Gastrocnemius medialis (tissue), 4 donors: ENCODE measurements at regions not wholly inside any gene's neighbourhood (a gene's known extent, or its start where the extent isn't known, plus 50 kb on each side); places are given as distances from the start of the nearest gene placed in this dataset.

Source experiments
- ATAC-seq, 2 donors: fragments of 150-250 bp; one replicate each; pipeline ENCODE4 v1.9.1; 2016
- DNase-seq, 2 donors: peaks; one replicate each; pipeline ENCODE4 v3.0.0-alpha.2; 2019
- H3K27ac ChIP-seq, 4 donors: fragments of 200-600 bp; sonication (generic); 1 replicate in 1 of 4; 2 replicates in 3 of 4; pipeline ENCODE4 v1.5.1; 2016 to 2018; ENCODE audit warnings: mild to moderate bottlenecking in 2 of 4, moderate library complexity in 1 of 4
- H3K27me3 ChIP-seq, 3 donors: fragments of 200-600 bp; sonication (generic) in 2 of 3; 1 replicate in 1 of 3; 2 replicates in 2 of 3; pipeline versions ENCODE4 v1.5.1 to v1.6.0; 2016 to 2019; ENCODE audit warnings: mild to moderate bottlenecking in 1 of 3, moderate library complexity in 1 of 3
- H3K36me3 ChIP-seq, 2 donors: fragments of 200-600 bp; sonication (generic) in 1 of 2; one replicate each; pipeline ENCODE4 v1.5.1; 2017 to 2018
- H3K4me1 ChIP-seq, 2 donors: fragments of 200-600 bp; sonication (generic) in 1 of 2; one replicate each; pipeline ENCODE4 v1.5.1; 2016 to 2017; ENCODE audit warnings: mild to moderate bottlenecking in 2 of 2
- H3K4me3 ChIP-seq, 4 donors: fragments of 200-600 bp; sonication (generic) in 3 of 4; 1 replicate in 1 of 4; 2 replicates in 3 of 4; pipeline ENCODE4 v1.5.1; 2016 to 2019; ENCODE audit warnings: mild to moderate bottlenecking in 2 of 4
- H3K9me3 ChIP-seq, 3 donors: fragments of 200-600 bp; sonication (generic) in 2 of 3; 1 replicate in 1 of 3; 2 replicates in 2 of 3; pipeline ENCODE4 v1.5.1; 2016 to 2019
- POLR2A ChIP-seq, 2 donors: fragments of 450-650 bp; IDR thresholded peaks; one replicate each; pipeline ENCODE4 v1.6.1; 2017; ENCODE audit warnings: antibody characterized with exemption in 2 of 2, mild to moderate bottlenecking in 2 of 2, moderate library complexity in 2 of 2
- in situ Hi-C, 4 donors: fragments of 200-750 bp; cut with MboI; loops; one replicate each; pipeline versions ENCODE4 v1.15.0 to v1.8.0; 2017; ENCODE audit warnings: low sequenced_read_pairs in 4 of 4
- intact Hi-C: fragments of 100-400 bp; cut with DNase I; formaldehyde crosslinking; loops from one replicate; pipeline ENCODE4 v1.15.1; 2023; ENCODE audit warnings: low total_unique reads
- TF ChIP-seq, protein P1 (sequence below), 5 experiments: fragments of 450-650 bp in 3 of 5; fragments of 200-600 bp in 2 of 5; sonication (generic) in 2 of 5; IDR thresholded peaks in 4 of 5; conservative IDR thresholded peaks in 1 of 5; 1 replicate in 4 of 5; 2 replicates in 1 of 5; pipeline ENCODE4 v1.5.1; 2016 to 2019; ENCODE audit warnings: antibody characterized with exemption in 5 of 5, mild to moderate bottlenecking in 3 of 5, moderate library complexity in 3 of 5

DNA sequence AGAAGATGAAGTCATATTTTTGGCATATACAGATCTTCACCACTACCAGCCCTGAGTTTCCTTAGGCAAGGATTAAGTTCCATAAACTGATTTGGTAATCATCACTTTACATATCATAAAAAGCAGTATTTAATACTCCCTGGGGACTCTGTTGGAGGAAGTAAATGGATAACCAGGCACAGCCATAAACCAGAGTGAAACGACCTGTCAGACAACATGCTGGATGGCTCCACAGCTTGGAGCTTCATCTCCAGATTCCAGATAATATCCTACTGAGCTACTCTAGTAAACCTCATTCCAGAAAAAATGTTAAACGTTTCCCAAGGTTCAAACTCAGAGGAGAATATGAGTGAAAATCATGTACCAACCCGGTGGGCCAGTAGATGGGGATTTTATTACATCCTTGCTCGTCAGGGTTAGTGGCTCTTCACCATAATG, 109.2 kb downstream of the BASP1 start:
- intact Hi-C loops: no loop called here
- no peak for DNase-seq
- H3K9me3 ChIP-seq: no peaks in the 10 kb centered on the region
- no peaks in the 10 kb centered on the region for H3K4me1 ChIP-seq
- no peak overlapping the region for H3K4me3 ChIP-seq
- in situ Hi-C loops: no loop called here
- no peaks in the 10 kb centered on the region for H3K36me3 ChIP-seq
- H3K27me3 ChIP-seq: no peaks in the 10 kb centered on the region
- no peak overlapping the region for H3K27ac ChIP-seq
- no peak for TF ChIP-seq POLR2A (IDR thresholded peaks at IDR 0.05)
- TF ChIP-seq, protein P1, sequence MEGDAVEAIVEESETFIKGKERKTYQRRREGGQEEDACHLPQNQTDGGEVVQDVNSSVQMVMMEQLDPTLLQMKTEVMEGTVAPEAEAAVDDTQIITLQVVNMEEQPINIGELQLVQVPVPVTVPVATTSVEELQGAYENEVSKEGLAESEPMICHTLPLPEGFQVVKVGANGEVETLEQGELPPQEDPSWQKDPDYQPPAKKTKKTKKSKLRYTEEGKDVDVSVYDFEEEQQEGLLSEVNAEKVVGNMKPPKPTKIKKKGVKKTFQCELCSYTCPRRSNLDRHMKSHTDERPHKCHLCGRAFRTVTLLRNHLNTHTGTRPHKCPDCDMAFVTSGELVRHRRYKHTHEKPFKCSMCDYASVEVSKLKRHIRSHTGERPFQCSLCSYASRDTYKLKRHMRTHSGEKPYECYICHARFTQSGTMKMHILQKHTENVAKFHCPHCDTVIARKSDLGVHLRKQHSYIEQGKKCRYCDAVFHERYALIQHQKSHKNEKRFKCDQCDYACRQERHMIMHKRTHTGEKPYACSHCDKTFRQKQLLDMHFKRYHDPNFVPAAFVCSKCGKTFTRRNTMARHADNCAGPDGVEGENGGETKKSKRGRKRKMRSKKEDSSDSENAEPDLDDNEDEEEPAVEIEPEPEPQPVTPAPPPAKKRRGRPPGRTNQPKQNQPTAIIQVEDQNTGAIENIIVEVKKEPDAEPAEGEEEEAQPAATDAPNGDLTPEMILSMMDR (IDR thresholded peaks at IDR 0.05 in 4 of 5, conservative IDR thresholded peaks at IDR 0.05 in 1 of 5): no peak
- ATAC-seq: no peak

DNA sequence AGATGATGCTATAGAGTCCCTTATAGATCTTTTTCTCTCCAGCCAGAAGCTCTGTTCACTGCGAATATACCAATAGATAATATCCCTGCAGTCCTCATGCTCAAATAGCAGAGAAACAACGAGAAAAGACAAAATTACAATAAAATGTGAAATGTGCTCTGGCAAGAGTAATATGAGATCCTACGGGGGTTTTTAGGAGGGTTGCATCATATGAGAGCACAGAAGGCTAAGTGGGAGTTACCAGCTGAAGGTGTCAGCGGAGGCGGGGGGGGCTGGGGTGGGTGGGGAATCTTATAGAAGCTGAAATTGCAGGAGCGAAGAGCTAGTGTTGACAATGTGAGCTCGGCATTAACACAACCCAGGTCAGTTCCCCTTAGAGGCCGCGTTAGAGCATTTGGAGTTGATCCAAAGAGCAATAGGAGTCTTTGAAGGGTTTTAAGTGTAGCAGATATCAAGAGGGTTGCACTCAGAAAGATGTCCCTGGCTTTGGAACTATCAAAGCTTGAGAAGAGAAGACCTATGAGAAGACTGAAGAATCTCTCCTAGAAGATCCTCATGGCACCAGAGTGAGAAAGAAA, 109.7 kb downstream of the BASP1 start:
- Histone ChIP-seq H3K27ac (no peak overlapping the region), H3K27me3 (no peaks in the 10 kb centered on the region), H3K4me3 (no peak overlapping the region), H3K4me1 (no peaks in the 10 kb centered on the region), H3K9me3 (no peaks in the 10 kb centered on the region), H3K36me3 (no peaks in the 10 kb centered on the region)
- DNase-seq (no peak), ATAC-seq (no peak)
- in situ Hi-C loops (no loop called here), intact Hi-C loops (no loop called here)
- TF ChIP-seq POLR2A (IDR thresholded peaks at IDR 0.05): no peak

DNA sequence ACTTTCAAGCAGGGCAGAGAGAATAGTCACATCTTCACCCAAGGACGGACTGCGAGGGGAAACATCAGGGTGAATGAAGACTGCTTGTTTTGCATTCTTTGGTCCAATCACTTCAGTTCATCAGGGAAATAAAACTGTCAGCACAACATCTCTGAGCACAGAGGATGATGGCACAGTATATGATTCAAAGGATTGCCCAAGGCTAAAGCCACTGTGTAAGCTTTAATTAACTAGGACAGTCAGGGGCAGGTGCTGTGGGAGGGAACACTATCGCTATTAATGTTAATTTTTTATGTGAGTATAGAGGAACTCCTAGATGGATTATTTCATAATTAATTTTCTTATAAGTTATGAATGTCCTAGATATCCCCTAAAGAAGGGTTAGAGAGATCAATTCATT, 112.1 kb downstream of the BASP1 start:
- Histone ChIP-seq H3K9me3 (no peaks in the 10 kb centered on the region), H3K4me3 (no peak overlapping the region), H3K27ac (no peak overlapping the region), H3K4me1 (no peaks in the 10 kb centered on the region), H3K27me3 (no peaks in the 10 kb centered on the region), H3K36me3 (no peaks in the 10 kb centered on the region)
- TF ChIP-seq, protein P1 (IDR thresholded peaks at IDR 0.05 in 4 of 5, conservative IDR thresholded peaks at IDR 0.05 in 1 of 5): no peak
- no peak for TF ChIP-seq POLR2A (IDR thresholded peaks at IDR 0.05)
- no peak for DNase-seq
- intact Hi-C loops (no loop called here), in situ Hi-C loops (no loop called here)
- ATAC-seq: no peak

DNA sequence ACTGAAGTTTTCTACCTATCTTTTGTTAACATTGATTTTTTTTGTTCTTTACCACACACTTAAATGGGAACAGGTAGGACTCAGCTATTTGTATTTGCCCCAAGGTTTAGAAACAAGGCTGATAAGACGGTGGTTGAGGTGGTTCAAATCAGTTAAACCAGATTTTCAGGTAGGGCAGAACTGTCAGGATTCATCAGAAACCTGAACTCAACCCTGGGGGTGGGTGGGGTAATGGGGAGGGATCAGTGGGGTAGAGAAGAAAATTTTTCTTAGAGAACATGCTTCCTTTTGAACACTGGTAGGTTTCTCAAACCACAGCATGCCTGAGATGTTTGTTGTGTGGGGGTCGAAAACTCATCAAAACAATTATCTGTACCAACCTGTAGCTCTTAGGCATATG, 113.0 kb downstream of the BASP1 start:
- DNase-seq (no peak), ATAC-seq (no peak)
- in situ Hi-C loops (no loop called here), intact Hi-C loops (no loop called here)
- TF ChIP-seq, protein P1 (IDR thresholded peaks at IDR 0.05 in 4 of 5, conservative IDR thresholded peaks at IDR 0.05 in 1 of 5): no peak
- TF ChIP-seq POLR2A (IDR thresholded peaks at IDR 0.05): no peak
- H3K36me3 ChIP-seq: no peaks in the 10 kb centered on the region
- no peak overlapping the region for H3K4me3 ChIP-seq
- H3K27me3 ChIP-seq: no peaks in the 10 kb centered on the region
- no peak overlapping the region for H3K27ac ChIP-seq
- H3K4me1 ChIP-seq: no peaks in the 10 kb centered on the region
- no peaks in the 10 kb centered on the region for H3K9me3 ChIP-seq

DNA sequence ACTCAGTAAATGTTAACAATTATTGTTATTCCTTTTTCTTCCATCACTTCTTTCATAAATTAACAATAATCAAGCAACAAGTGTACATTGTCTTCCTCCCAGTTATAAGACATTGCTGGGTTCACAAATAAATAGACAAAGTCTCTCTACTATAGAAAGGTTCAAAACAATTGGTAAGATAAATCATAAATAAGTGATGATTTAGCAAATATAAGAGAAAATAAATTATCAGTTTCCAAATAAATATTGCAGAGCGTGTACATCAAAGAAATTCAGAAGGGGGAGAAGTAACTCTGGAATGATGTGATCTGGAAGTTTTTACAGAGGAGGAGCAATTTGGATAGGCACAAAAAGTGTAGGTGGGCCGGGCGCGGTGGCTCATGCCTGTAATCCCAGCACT, 114.2 kb downstream of the BASP1 start:
- intact Hi-C loops (no loop called here), in situ Hi-C loops (no loop called here)
- H3K4me1 ChIP-seq: no peaks in the 10 kb centered on the region
- ATAC-seq (no peak), DNase-seq (no peak)
- no peaks in the 10 kb centered on the region for H3K36me3 ChIP-seq
- no peaks in the 10 kb centered on the region for H3K9me3 ChIP-seq
- TF ChIP-seq POLR2A (IDR thresholded peaks at IDR 0.05): no peak
- TF ChIP-seq, protein P1 (IDR thresholded peaks at IDR 0.05 in 4 of 5, conservative IDR thresholded peaks at IDR 0.05 in 1 of 5): no peak
- no peaks in the 10 kb centered on the region for H3K27me3 ChIP-seq
- no peak overlapping the region for H3K27ac ChIP-seq
- H3K4me3 ChIP-seq: no peak overlapping the region
